AG04449 (cell line): ENCODE measurements at regions not wholly inside any gene's neighbourhood (a gene's known extent, or its start where the extent isn't known, plus 50 kb on each side); places are given as distances from the start of the nearest gene placed in this dataset.

Source experiments
- CTCF ChIA-PET: fragments of 350-600 bp; formaldehyde crosslinking; extraction: SDS; loops from one replicate; lab custom pipeline; 2021; ENCODE audit warnings: antibody characterized with exemption; lab: Yijun Ruan, JAX
- POLR2A ChIA-PET: fragments of 400-600, 350-600 bp; formaldehyde crosslinking; extraction: SDS; loops from one replicate; lab custom pipeline; 2020; ENCODE audit warnings: antibody characterized with exemption, inconsistent platforms; lab: Yijun Ruan, JAX
- DNase-seq: peaks from one replicate; pipeline ENCODE4 v3.0.0-alpha.2; 2010; ENCODE audit warnings: low read depth, low spot score
- H3K4me3 ChIP-seq: 2 replicates; pipeline ENCODE4 v1.5.1; 2011; ENCODE audit warnings: low read depth, mild to moderate bottlenecking, control low read depth, low read length
- TF ChIP-seq, protein P1 (sequence below): IDR thresholded peaks from one replicate; pipeline ENCODE4 v1.5.1; 2011; ENCODE audit warnings: mild to moderate bottlenecking, moderate library complexity, low read length, control low read depth, inconsistent platforms; ENCODE audit not compliant: insufficient read depth; ENCODE audit errors: missing control alignments

- ChIA-PET POLR2A (no interaction called here), CTCF (interaction anchor here (0.9 to 1.4 kb wide), 2 partner anchors 46 to 83 kb away, joined by 3 to 7 read pairs; no protein-coding TSS in a partner anchor)
- no peak overlapping the region for H3K4me3 ChIP-seq
- no peak for DNase-seq
- TF ChIP-seq, protein P1, sequence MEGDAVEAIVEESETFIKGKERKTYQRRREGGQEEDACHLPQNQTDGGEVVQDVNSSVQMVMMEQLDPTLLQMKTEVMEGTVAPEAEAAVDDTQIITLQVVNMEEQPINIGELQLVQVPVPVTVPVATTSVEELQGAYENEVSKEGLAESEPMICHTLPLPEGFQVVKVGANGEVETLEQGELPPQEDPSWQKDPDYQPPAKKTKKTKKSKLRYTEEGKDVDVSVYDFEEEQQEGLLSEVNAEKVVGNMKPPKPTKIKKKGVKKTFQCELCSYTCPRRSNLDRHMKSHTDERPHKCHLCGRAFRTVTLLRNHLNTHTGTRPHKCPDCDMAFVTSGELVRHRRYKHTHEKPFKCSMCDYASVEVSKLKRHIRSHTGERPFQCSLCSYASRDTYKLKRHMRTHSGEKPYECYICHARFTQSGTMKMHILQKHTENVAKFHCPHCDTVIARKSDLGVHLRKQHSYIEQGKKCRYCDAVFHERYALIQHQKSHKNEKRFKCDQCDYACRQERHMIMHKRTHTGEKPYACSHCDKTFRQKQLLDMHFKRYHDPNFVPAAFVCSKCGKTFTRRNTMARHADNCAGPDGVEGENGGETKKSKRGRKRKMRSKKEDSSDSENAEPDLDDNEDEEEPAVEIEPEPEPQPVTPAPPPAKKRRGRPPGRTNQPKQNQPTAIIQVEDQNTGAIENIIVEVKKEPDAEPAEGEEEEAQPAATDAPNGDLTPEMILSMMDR = no peak
Measured at GRCh38 chr3:124605781-124606579, 124.3 kb upstream of the UMPS start.

- TF ChIP-seq, protein P1 = no peak
- ChIA-PET POLR2A (no interaction called here), CTCF (no interaction called here)
- no peak overlapping the region for H3K4me3 ChIP-seq
- DNase-seq = peak; percentile 46
Measured at GRCh38 chr3:124607163-124607562, 123.1 kb upstream of the UMPS start.

GRCh38 chr3:124609402-124609801, 120.8 kb upstream of the UMPS start:
- POLR2A ChIA-PET = no interaction called here
- no peak overlapping the region for H3K4me3 ChIP-seq
- DNase-seq = peak; percentile 19
- CTCF ChIA-PET = interaction anchor here (0.9 to 1.4 kb wide), 3 partner anchors 46 to 79 kb away, joined by 3 to 5 read pairs (median 3); no protein-coding TSS in a partner anchor
- TF ChIP-seq, protein P1 = no peak

- ChIA-PET CTCF (interaction anchor here (0.9 kb wide), 1 partner anchor 79 kb away, joined by 5 read pairs; no protein-coding TSS in a partner anchor), POLR2A (no interaction called here)
- TF ChIP-seq, protein P1 = no peak
- no peak for DNase-seq
- H3K4me3 ChIP-seq = no peak overlapping the region
Measured at GRCh38 chr3:124610130-124610529, 120.1 kb upstream of the UMPS start.

DNA sequence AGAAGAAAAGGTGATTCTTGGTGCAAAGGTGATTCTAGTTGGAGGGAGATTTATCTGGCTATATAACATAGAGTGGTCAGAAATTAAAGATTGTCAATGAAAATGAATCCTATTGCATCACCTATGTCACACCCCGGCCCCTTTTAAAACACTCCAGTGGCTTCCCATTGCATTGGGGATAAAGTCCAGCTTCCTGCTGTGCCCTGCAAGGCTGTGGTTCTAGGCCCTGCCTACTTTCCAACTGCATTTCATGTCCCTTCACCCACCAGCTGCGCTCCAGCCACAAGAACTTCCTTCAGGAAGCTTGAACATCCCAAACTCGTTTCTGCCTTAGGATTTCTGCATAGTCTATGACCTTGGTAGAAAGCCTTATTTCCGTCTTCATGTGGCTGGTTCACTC, 118.7 kb upstream of the UMPS start:
- no peak for DNase-seq
- ChIA-PET POLR2A (no interaction called here), CTCF (interaction anchor here (1.2 to 2.1 kb wide), 3 partner anchors 25 to 79 kb away, joined by 3 to 10 read pairs (median 3); no protein-coding TSS in a partner anchor)
- H3K4me3 ChIP-seq = no peak overlapping the region
- TF ChIP-seq, protein P1 = no peak

DNA sequence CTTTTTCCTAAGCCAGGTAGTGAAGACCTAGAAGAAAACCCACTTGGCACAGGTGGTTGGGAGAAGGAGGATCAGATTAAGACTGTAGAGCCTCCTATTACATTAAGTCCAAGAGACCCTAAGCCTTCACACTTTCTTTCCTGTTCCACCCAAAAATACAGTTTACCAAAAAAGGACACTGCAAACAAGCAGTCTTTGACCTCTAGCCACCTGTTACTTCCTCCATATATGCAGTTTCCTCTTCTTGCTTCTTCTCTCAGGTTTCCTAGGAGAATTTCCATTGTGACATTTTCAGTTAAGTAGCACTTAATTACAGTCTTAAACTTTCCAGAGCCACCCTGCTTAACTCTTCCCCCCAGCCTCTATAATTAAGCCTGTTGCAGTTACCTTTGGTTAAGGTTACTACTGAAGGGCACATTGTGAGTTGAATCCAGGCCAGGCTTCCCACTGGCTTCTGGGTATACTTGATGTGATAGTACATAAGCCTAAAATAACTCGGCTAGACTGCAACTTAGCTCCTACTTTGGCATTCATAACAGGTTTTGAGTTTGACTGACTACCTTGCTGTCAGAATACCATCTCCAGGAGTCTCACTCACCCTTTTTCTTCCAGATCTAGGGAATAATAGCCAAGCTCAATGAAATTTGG, 114.2 kb upstream of the UMPS start:
- H3K4me3 ChIP-seq = no peak overlapping the region
- TF ChIP-seq, protein P1 = no peak
- ChIA-PET CTCF (interaction anchor here (1.1 to 2.2 kb wide), 2 partner anchors 20 to 73 kb away, joined by 3 to 7 read pairs; no protein-coding TSS in a partner anchor), POLR2A (no interaction called here)
- DNase-seq = no peak
